ENCODE measurements at regions not wholly inside any gene's neighbourhood (a gene's known extent, or its start where the extent isn't known, plus 50 kb on each side); places are given as distances from the start of the nearest gene placed in this dataset.

DNA sequence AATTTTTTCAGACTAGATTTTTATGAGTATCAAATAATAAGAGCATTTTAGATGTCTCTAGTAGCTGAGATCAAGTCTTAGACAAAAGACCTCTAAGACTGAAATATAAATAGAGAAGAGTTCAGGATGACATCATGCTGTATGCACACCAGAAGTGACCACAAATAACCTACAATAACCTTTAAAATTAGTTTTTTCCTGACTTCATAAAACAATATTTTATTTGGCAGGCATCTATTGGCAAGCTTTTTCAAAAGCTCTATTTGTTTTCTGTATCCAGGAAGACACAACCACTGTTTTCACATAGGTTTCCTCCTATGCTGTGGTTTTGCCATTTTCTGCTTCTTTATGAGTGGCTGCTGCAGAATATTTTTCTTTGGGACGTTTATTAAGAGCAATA lies 359.1 kb downstream of the CRPPA start:
- H4K91ac ChIP-seq (ENCODE audit: insufficient read depth, low read depth, low read length) = no peak overlapping the region
- H2BK120ac ChIP-seq (ENCODE audit: low read depth, low read length) = peak overlapping the region; percentile 48; the same call in 1 of the 2 replicates
- no TSS peak for BruUV-seq (replicated peaks)
- no peak overlapping the region for H3K27ac ChIP-seq (ENCODE audit: insufficient read depth, low read length)
- no peak overlapping the region for H3K23ac ChIP-seq (ENCODE audit: low read depth, low read length)
- no peaks in the 10 kb centered on the region for H3K36me3 ChIP-seq (ENCODE audit: control insufficient read depth, insufficient read depth, low read length)
- no peak overlapping the region for H3K18ac ChIP-seq (ENCODE audit: low read depth, low read length)
- peak overlapping the region; percentile 31; the same call in 1 of the 2 replicates for H3K4me2 ChIP-seq (ENCODE audit: low read depth, low read length)
- no peak overlapping the region for H4K5ac ChIP-seq (ENCODE audit: low read depth, low read length)
- POLR2A ChIA-PET (ENCODE audit: unreplicated experiment) = no interaction called here
- no CpG with 5 or more reads among the region's 1 CpG for WGBS, 2 experiments (ENCODE audit: extremely low coverage in 2 of 2, insufficient read length in 1 of 2)
- in situ Hi-C loops (cut with MboI; ENCODE audit: low sequenced_read_pairs) = loop anchor here (5.0 kb wide), 1 partner anchor 750 kb away; no protein-coding TSS in a partner anchor
- no peak overlapping the region for H2BK5ac ChIP-seq (ENCODE audit: low read depth, low read length, poor library complexity, severe bottlenecking)
- no peak overlapping the region; the same call in 1 of the 2 replicates for H3K4ac ChIP-seq (ENCODE audit: low read depth, low read length)
- TF ChIP-seq FOS (IDR thresholded peaks at IDR 0.05; ENCODE audit: low read depth, low read length) (no peak), SMC3 (IDR thresholded peaks at IDR 0.05; ENCODE audit: low read depth, low read length) (no peak), RAD21 (IDR thresholded peaks at IDR 0.05; ENCODE audit: low read length) (no peak), MAFK (IDR thresholded peaks at IDR 0.05; ENCODE audit: low read depth, low read length) (no peak), MXI1 (IDR thresholded peaks at IDR 0.05; ENCODE audit: borderline replicate concordance, low read depth, low read length) (no peak), RCOR1 (IDR thresholded peaks at IDR 0.05; ENCODE audit: insufficient replicate concordance, low read length) (no peak), POLR2A (IDR thresholded peaks at IDR 0.05; ENCODE audit: low read depth, low read length) (no peak), CHD1 (IDR thresholded peaks at IDR 0.05; ENCODE audit: low read depth, low read length) (no peak), RFX5 (IDR thresholded peaks at IDR 0.05; ENCODE audit: low read depth, low read length) (no peak), BHLHE40 (IDR thresholded peaks at IDR 0.05; ENCODE audit: low read depth, low read length) (no peak), MAZ (IDR thresholded peaks at IDR 0.05; ENCODE audit: borderline replicate concordance, low read depth, low read length) (no peak), NFE2L2 (IDR thresholded peaks at IDR 0.05; ENCODE audit: low read depth, low read length) (no peak), CEBPB (IDR thresholded peaks at IDR 0.05; ENCODE audit: low read depth, low read length) (no peak)
- TF ChIP-seq, protein P1, sequence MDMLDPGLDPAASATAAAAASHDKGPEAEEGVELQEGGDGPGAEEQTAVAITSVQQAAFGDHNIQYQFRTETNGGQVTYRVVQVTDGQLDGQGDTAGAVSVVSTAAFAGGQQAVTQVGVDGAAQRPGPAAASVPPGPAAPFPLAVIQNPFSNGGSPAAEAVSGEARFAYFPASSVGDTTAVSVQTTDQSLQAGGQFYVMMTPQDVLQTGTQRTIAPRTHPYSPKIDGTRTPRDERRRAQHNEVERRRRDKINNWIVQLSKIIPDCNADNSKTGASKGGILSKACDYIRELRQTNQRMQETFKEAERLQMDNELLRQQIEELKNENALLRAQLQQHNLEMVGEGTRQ (IDR thresholded peaks at IDR 0.05; ENCODE audit: low read depth, low read length) = no peak
- TF ChIP-seq, protein P2, sequence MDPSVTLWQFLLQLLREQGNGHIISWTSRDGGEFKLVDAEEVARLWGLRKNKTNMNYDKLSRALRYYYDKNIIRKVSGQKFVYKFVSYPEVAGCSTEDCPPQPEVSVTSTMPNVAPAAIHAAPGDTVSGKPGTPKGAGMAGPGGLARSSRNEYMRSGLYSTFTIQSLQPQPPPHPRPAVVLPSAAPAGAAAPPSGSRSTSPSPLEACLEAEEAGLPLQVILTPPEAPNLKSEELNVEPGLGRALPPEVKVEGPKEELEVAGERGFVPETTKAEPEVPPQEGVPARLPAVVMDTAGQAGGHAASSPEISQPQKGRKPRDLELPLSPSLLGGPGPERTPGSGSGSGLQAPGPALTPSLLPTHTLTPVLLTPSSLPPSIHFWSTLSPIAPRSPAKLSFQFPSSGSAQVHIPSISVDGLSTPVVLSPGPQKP (IDR thresholded peaks at IDR 0.05; ENCODE audit: borderline replicate concordance, low read depth, low read length) = no peak
- TF ChIP-seq, protein P3, sequence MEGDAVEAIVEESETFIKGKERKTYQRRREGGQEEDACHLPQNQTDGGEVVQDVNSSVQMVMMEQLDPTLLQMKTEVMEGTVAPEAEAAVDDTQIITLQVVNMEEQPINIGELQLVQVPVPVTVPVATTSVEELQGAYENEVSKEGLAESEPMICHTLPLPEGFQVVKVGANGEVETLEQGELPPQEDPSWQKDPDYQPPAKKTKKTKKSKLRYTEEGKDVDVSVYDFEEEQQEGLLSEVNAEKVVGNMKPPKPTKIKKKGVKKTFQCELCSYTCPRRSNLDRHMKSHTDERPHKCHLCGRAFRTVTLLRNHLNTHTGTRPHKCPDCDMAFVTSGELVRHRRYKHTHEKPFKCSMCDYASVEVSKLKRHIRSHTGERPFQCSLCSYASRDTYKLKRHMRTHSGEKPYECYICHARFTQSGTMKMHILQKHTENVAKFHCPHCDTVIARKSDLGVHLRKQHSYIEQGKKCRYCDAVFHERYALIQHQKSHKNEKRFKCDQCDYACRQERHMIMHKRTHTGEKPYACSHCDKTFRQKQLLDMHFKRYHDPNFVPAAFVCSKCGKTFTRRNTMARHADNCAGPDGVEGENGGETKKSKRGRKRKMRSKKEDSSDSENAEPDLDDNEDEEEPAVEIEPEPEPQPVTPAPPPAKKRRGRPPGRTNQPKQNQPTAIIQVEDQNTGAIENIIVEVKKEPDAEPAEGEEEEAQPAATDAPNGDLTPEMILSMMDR (conservative IDR thresholded peaks at IDR 0.05; ENCODE audit: low read depth, low read length) = no peak
- no peak overlapping the region for H2BK15ac ChIP-seq (ENCODE audit: low read depth, low read length)
- H3K14ac ChIP-seq (replicated peaks; ENCODE audit: low read depth, low read length) = no peak overlapping the region
- H3K4me1 ChIP-seq (ENCODE audit: control insufficient read depth, insufficient read depth, low read length) = peaks cover 10% of the 10 kb centered on the region
- ATAC-seq (ENCODE audit: low read depth) (peak; percentile 70), DNase-seq (peak; percentile 75)
- H3K4me3 ChIP-seq (ENCODE audit: insufficient read depth, low read depth, low read length) = no peak overlapping the region
- no peak overlapping the region for H2AK9ac ChIP-seq (replicated peaks; ENCODE audit: low read depth, low read length, poor library complexity)
- H2BK20ac ChIP-seq (ENCODE audit: low read depth, low read length) = peak overlapping the region; percentile 62; the same call in 1 of the 2 replicates
- H2AFZ ChIP-seq (replicated peaks; ENCODE audit: low read length, poor library complexity) = no peak overlapping the region
- no peak overlapping the region for H2AK5ac ChIP-seq (ENCODE audit: low read depth, low read length)
- no peak overlapping the region for H3K56ac ChIP-seq (ENCODE audit: extremely low read depth, insufficient read depth, low read length)
- peaks cover 3% of the 10 kb centered on the region; the same call in 1 of the 2 replicates for H3K9me1 ChIP-seq (ENCODE audit: insufficient read depth, low read length)
- H4K20me1 ChIP-seq (ENCODE audit: insufficient read depth, low read length) = no peaks in the 10 kb centered on the region
- CTCF ChIA-PET = interaction anchor here (0.6 kb wide), 1 partner anchor 593 kb away, joined by 3 read pairs; no protein-coding TSS in a partner anchor
- dilution Hi-C loops (cut with HindIII; ENCODE audit: low sequenced_read_pairs, unreplicated experiment) = no loop called here
- H3K9me3 ChIP-seq (ENCODE audit: control insufficient read depth, insufficient read depth, low read length) = no peaks in the 10 kb centered on the region
- H4K8ac ChIP-seq (ENCODE audit: low read depth in 2 of 2, low read length in 2 of 2) = peak overlapping the region in 1 of 2 experiments; percentile 33; a peak in 1 of 4 replicates
- intact Hi-C loops (cut with micrococcal nuclease) = no loop called here
- no peak overlapping the region for H3K9ac ChIP-seq (ENCODE audit: low read depth, low read length)
- no peaks in the 10 kb centered on the region for H3K27me3 ChIP-seq (ENCODE audit: control insufficient read depth, insufficient read depth, low read length)
- no peaks in the 10 kb centered on the region for H3K79me1 ChIP-seq (ENCODE audit: low read depth in 1 of 2, low read length in 2 of 2)
